HG03039 (cell line): ENCODE measurements at regions not wholly inside any gene's neighbourhood (a gene's known extent, or its start where the extent isn't known, plus 50 kb on each side); places are given as distances from the start of the nearest gene placed in this dataset.
A peak's percentile ranks its signal among the peaks of the same experiment; 100 is the strongest.

ENCODE experiments used
- ATAC-seq: cut with Tn5 transposase; IDR thresholded peaks from one replicate; pipeline ENCODE4 v1.9.1; 2021; ENCODE audit warnings: mild to moderate bottlenecking, moderate library complexity; ENCODE audit not compliant: unreplicated experiment

GRCh38 chr12:124726596-124727263 is 136.9 kb downstream of the SCARB1 start:
- ATAC-seq, result no peak

DNA sequence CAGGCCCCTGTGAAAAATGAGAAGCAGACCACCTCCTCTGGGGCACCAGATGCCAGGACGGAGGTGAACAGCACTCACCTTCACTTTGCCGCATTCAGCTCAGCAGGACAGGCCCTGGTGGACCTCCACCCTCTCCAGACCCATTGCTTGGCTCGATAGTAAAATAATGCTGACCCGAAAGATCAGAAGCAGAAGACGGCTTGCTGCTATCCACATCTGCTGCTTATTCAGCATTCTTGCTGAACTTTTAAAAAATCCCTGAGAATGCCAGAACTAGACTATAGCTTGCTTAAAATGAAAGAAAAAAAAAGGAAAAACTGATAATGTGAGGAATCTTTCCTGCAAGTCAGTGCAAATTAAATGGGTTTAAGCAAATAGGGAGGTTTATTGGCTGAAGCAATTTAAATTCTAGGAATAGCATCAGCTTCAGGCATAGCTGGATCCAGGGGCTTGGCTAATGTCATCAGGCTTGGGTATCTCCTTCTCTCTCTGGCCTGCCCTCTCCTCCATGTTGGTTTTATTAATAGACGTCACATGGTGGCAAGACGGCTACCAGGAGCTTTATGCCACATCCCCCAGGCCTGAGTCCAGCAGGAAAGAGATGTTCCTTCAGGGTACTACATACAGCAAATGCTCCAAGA is 137.9 kb downstream of the SCARB1 start:
- no peak for ATAC-seq

DNA sequence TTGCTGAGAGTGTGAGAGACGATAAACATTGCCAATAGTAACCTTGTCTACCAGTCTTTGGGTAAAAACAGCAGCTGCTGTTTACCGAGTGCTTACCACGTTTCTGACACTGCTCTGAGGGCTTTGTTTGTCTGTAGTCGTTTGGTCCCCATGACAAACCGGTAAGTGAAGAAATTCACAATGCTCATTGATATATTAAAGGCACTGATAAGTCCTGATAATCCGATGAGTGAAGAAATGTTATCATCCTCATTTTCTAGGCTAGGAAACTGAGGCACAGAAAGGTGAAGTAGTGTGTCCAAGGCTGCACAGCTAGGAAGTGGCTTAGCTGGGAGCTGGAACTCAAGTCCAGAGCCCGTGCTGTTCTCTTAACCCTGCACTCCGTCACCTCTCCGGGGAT is 138.6 kb downstream of the SCARB1 start:
- no peak for ATAC-seq

DNA sequence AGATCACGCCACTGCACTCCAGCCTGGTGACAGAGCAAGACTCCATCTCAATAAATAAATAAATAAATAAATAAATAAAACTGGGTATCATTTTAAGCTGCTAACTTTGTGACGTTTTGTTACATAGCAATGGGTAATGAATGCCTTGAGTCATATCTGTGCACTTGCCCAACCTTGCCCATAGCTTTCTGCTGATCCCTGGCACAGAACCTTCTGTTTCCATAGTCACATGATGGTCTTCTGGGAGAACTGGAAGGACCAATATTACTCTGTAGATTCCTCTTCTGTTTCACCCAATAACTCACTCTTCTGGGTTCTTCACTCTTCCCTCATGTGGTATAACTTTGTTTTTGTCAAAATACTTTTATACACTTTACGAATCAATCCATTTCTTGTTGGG is 140.8 kb downstream of the SCARB1 start:
- ATAC-seq, result no peak

DNA sequence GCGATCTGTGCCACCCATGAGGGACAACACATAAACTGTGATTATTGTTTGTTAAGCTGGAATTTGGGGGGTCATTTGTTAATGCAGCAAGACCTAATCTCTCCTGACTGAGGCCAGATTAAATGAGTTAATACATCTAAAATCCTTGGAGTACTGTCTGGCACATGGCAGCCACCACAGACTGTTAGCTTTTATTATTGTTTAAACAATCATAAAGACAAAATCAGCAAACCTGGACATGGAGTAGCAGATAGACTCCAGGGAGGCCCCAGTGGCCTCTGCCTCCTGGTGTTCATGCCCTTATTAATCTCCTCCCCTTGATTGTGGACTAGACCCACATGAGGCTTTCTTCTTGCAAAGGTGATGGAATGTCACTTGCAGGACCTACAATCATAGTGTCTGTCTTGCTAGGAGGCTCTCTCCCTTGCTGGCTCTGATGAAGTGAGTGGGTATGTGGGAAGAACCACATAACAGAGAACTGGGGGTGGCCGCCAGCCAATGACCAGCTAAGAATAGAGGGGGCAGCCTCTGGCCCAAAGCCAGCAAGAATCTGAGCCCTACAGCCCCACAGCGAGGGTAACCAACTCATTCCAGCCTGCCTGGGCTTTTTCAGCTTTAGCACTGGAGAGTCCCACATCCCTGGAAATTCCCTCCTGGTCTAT is 142.0 kb downstream of the SCARB1 start:
- ATAC-seq, result no peak

DNA sequence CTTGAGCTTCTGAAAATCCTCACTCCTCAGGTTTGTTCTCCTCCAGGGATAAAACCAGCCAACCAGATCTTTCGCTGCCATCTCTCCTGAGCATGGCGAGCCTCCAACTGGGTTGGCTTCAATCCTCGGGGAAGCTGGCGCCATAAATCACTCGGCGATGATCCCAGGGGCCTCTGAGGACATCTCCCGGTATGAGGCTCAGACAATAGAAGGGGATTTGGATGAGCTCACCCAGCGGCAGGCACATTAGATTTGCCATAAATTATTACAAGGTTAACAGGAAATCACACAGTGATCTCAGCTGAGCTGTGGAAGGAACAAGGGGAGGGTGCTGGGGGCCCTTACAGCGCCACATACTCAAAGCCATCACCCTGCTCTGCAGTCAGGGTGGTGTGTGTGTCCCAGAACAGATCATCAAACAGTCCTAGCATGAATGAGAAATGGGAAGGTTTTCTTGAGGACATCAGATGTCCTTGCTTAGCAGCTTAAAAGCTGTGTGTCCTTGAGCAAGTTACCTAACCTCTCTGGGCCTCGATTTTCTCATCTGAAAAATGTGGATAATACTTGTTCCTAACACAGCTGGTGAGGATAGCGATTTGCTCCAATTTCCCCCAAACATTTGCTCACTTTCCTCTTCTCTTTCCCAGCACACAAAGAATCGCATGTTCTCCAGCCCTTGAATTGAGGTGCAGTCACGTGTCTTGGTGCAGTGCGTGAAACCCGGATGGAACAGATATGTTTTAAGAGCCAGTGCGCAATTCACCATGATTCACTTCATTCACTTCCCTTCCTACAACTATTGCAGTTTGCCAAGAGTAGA is 142.8 kb downstream of the SCARB1 start:
- no peak for ATAC-seq

DNA sequence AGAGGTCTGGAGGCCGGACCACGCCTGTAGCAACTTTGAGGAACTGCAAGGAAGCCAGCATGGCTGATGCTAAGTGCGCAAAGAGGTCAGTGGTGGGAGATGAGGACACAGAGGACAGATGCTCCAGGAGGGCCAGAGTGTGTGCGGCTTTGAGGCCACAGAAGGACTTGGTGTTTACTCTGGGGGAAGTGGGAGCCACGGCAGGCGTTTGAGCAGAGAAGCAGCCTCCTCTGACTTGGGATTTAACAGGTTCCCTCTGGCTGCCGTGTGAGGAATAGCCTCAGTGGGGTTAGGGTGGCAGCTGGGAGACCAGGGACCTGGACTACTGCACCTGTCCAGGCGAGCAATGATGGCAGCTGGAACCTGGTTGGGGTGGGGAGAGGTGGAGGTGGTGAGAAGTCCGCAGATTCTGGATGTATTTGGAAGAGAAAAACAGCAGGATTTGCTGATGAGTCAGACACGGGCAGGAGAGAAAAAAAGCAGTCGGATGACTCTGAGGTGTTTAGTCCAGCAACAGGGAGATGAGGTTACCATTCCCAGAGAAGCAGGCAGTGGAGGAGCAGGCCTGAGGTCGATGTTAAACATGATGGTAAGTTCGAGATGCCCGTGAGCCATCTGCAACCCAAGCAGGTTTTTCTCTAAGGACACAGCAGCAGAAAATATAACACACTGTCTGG is 143.5 kb downstream of the SCARB1 start:
- ATAC-seq, result no peak

DNA sequence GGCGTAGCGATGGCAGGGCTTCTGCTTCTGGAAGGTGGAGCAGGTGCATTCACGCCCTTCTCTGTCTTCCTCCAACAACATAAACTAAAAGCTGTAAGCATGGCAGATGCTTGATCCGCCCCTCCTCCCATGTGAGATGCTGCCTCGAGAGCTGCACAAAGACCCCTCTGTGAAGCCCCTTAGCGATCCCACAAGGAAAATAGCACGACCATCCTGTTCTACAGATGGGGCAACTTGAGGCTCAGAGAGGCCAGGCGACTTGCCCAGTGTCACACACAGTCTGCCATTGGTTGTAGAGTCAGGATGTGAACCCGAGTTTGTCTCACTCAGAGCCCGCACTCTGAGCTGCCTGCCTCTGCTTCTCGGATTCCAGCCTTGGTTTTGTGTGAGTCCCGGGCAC is 144.4 kb downstream of the SCARB1 start:
- ATAC-seq, result no peak

GRCh38 chr12:124718458-124718857 is 145.2 kb downstream of the SCARB1 start:
- no peak for ATAC-seq

DNA sequence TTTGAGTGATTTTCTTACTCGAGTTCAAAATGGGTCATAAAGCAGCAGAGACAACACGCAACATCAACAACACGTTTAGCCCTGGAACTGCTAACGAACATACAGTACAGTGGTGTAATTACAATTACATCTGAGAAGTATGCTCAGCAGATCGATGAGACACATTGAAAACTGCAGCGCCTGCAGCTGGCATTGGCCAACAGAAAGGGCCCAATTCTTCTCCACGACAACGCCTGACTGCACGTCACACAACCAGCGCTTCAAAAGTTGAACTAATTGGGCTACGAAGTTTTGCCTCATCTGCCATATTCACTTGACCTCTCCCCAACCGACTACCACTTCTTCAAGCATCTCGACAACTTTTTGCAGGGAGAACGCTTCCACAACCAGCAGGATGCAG is 145.6 kb downstream of the SCARB1 start:
- no peak for ATAC-seq

- no peak for ATAC-seq
These were observed 146.3 kb downstream of the SCARB1 start for GRCh38 chr12:124717318-124717717.

- no peak for ATAC-seq
These were observed 147.2 kb downstream of the SCARB1 start for GRCh38 chr12:124716208-124717130.

DNA sequence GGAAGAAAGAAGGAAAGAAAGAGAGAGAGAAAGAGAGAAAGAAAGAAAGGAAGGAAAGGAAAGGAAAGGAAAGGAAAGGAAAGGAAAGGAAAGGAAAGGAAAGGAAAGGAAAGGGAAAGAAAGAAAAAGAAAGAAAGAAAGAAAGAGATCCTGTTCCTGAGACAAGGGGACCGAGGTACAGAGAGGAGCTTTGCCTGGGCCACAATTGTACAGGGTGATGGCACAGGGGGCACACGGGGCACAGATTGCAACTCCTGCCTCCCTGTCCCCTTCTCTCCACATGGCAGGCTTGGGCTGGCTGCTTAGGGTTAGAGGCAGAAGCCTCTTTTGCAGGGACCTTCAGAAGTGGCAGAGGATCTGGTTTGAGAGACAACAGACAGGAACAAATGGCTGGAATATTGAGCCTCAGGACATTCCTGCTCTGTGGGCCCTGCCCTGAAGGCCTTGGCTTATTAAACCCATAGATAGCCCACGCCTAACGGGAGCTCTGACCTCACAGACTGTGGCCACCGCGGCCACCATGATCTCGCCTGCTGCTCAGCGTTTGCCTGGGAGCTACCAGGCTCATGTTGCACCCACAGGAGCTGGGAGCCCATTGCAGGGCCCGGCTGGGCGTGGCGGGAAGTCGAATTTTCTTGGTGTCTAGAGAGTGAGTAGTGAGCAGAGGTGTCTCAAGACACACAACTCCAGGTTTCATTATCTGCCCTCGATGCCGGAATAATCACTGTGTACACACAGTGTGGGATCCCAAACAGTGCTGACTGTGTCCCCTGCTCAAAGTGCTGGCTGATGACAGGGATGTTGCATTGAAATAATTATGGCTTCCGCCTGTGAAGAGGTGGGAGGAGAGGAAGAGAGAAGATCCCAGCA is 147.9 kb upstream of the NCOR2 start:
- ATAC-seq, result no peak

DNA sequence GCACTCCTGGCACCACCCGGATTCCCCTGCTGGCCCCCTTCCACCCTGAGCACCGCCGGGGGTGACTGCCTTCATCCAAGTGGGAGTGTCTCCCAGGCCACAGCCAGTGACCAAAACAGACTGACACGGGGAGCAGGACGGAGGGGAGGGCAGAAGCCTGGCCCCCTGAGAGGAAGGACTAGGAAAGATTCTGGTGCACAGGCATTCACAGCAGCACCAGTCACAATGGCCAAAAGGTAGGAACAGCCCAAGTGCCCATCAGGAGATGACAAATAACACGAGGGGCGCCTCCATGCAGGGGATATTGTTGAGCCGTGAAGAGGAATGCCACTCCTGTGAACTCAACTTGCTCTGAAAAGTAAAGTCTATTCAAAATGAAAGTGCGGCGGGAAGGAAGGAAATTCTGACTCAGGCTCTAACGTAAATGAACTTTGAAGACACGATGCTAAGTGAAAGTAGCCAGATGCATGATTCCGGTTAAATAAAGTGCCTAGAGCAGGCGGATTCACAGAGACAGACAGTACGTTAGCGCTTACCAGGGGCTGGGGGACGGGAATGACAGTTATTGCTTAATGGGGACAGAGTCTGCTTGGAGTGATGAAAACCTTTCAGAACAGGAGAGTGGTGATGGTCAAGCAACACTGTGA is 146.1 kb upstream of the NCOR2 start:
- ATAC-seq, result peak; percentile 67

DNA sequence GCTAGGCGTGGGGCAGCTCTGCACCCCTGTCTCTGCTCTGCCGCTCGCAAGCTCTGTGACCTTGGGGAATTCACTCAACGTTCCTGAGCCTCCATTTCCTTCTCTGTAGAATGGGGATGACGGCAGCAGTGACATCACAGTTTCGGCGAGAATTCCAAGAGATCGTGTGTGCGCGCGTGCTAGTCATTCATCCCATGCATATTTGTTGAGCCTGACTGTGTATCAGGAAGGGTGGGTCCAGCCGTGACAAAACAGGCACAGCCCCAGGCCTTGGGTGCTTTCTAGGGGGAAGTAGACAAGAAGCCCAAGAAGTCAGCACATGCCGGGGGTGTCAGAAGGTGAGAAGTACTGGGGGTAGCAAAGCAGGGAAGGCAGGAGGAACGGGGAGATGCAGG is 145.6 kb upstream of the NCOR2 start:
- ATAC-seq, result peak; percentile 20

- ATAC-seq, result no peak
These were observed 143.9 kb upstream of the NCOR2 start for GRCh38 chr12:124711344-124711743.

GRCh38 chr12:124709722-124710687 is 142.6 kb upstream of the NCOR2 start:
- no peak for ATAC-seq
